Upper lobe of left lung (tissue), 4 donors: ENCODE measurements at regions not wholly inside any gene's neighbourhood (a gene's known extent, or its start where the extent isn't known, plus 50 kb on each side); places are given as distances from the start of the nearest gene placed in this dataset.

Experiments
- CTCF ChIP-seq, 6 experiments: fragments of 450-650 bp in 4 of 6; fragments of 200-600 bp in 2 of 6; sonication (generic) in 2 of 6; IDR thresholded peaks; one replicate each; pipeline ENCODE4 v1.5.1; 2016 to 2019; ENCODE audit warnings: antibody characterized with exemption in 6 of 6
- POLR2A ChIP-seq, 4 donors: fragments of 450-650 bp; IDR thresholded peaks; one replicate each; pipeline ENCODE4 v1.5.1; 2016 to 2017; ENCODE audit warnings: antibody characterized with exemption in 4 of 4, mild to moderate bottlenecking in 2 of 4
- POLR2AphosphoS5 ChIP-seq, 2 donors: sonication (generic); formaldehyde crosslinking; IDR thresholded peaks; one replicate each; pipeline ENCODE4 v1.5.1; 2017; ENCODE audit warnings: antibody characterized with exemption in 2 of 2

- no peak for TF ChIP-seq CTCF (IDR thresholded peaks at IDR 0.05)
- no peak for TF ChIP-seq POLR2A (IDR thresholded peaks at IDR 0.05)
- TF ChIP-seq POLR2AphosphoS5 (IDR thresholded peaks at IDR 0.05) = no peak
Measured at GRCh38 chr9:20244271-20244670, 378.0 kb downstream of the MLLT3 start.
